ENCODE measurements at regions not wholly inside any gene's neighbourhood (a gene's known extent, or its start where the extent isn't known, plus 50 kb on each side); places are given as distances from the start of the nearest gene placed in this dataset.

GRCh38 chr11:80168796-80169195, 728.0 kb upstream of the TENM4 start:
- Histone ChIP-seq H3K4me1 (ENCODE audit: control insufficient read depth in 1 of 2, insufficient read depth in 2 of 2, low read length in 2 of 2) (no peaks in the 10 kb centered on the region), H3K27me3 (ENCODE audit: low read depth, low read length) (no peaks in the 10 kb centered on the region), H3K9me3 (ENCODE audit: control insufficient read depth in 1 of 2, low read length in 2 of 2) (peaks cover 0 to 5% of the 10 kb centered on the region in 2 donors), H3K36me3 (ENCODE audit: control insufficient read depth in 1 of 2, insufficient read depth in 2 of 2, low read length in 2 of 2) (no peaks in the 10 kb centered on the region), H3K27ac (ENCODE audit: low read length) (no peak overlapping the region), H3K4me3 (ENCODE audit: low read depth in 1 of 2, low read length in 2 of 2) (no peak overlapping the region)

- Histone ChIP-seq H3K27ac (ENCODE audit: low read length) (no peak overlapping the region), H3K4me3 (ENCODE audit: low read depth in 1 of 2, low read length in 2 of 2) (no peak overlapping the region), H3K9me3 (ENCODE audit: control insufficient read depth in 1 of 2, low read length in 2 of 2) (peaks cover 0 to 5% of the 10 kb centered on the region in 2 donors), H3K27me3 (ENCODE audit: low read depth, low read length) (no peaks in the 10 kb centered on the region), H3K4me1 (ENCODE audit: control insufficient read depth in 1 of 2, insufficient read depth in 2 of 2, low read length in 2 of 2) (no peaks in the 10 kb centered on the region), H3K36me3 (ENCODE audit: control insufficient read depth in 1 of 2, insufficient read depth in 2 of 2, low read length in 2 of 2) (no peaks in the 10 kb centered on the region)
Measured at GRCh38 chr11:80167766-80168165, 726.9 kb upstream of the TENM4 start.

GRCh38 chr11:80165744-80166143, 724.9 kb upstream of the TENM4 start:
- no peaks in the 10 kb centered on the region for H3K36me3 ChIP-seq (ENCODE audit: control insufficient read depth in 1 of 2, insufficient read depth in 2 of 2, low read length in 2 of 2)
- no peaks in the 10 kb centered on the region for H3K27me3 ChIP-seq (ENCODE audit: low read depth, low read length)
- no peaks in the 10 kb centered on the region for H3K4me1 ChIP-seq (ENCODE audit: control insufficient read depth in 1 of 2, insufficient read depth in 2 of 2, low read length in 2 of 2)
- no peak overlapping the region for H3K27ac ChIP-seq (ENCODE audit: low read length)
- no peak overlapping the region for H3K4me3 ChIP-seq (ENCODE audit: low read depth in 1 of 2, low read length in 2 of 2)
- peaks cover 0 to 5% of the 10 kb centered on the region in 2 donors for H3K9me3 ChIP-seq (ENCODE audit: control insufficient read depth in 1 of 2, low read length in 2 of 2)

- Histone ChIP-seq H3K4me3 (ENCODE audit: low read depth in 1 of 2, low read length in 2 of 2) (no peak overlapping the region), H3K4me1 (ENCODE audit: control insufficient read depth in 1 of 2, insufficient read depth in 2 of 2, low read length in 2 of 2) (no peaks in the 10 kb centered on the region), H3K27me3 (ENCODE audit: low read depth, low read length) (no peaks in the 10 kb centered on the region), H3K9me3 (ENCODE audit: control insufficient read depth in 1 of 2, low read length in 2 of 2) (no peaks in the 10 kb centered on the region), H3K27ac (ENCODE audit: low read length) (no peak overlapping the region), H3K36me3 (ENCODE audit: control insufficient read depth in 1 of 2, insufficient read depth in 2 of 2, low read length in 2 of 2) (no peaks in the 10 kb centered on the region)
Measured at GRCh38 chr11:80163441-80163840, 722.6 kb upstream of the TENM4 start.

GRCh38 chr11:80163011-80163410, 722.2 kb upstream of the TENM4 start:
- H3K4me1 ChIP-seq (ENCODE audit: control insufficient read depth in 1 of 2, insufficient read depth in 2 of 2, low read length in 2 of 2): no peaks in the 10 kb centered on the region
- H3K36me3 ChIP-seq (ENCODE audit: control insufficient read depth in 1 of 2, insufficient read depth in 2 of 2, low read length in 2 of 2): no peaks in the 10 kb centered on the region
- no peak overlapping the region for H3K27ac ChIP-seq (ENCODE audit: low read length)
- no peaks in the 10 kb centered on the region for H3K27me3 ChIP-seq (ENCODE audit: low read depth, low read length)
- no peak overlapping the region for H3K4me3 ChIP-seq (ENCODE audit: low read depth in 1 of 2, low read length in 2 of 2)
- H3K9me3 ChIP-seq (ENCODE audit: control insufficient read depth in 1 of 2, low read length in 2 of 2): no peaks in the 10 kb centered on the region

GRCh38 chr11:80162387-80162786, 721.6 kb upstream of the TENM4 start:
- H3K27ac ChIP-seq (ENCODE audit: low read length): no peak overlapping the region

GRCh38 chr11:80157447-80157846, 716.6 kb upstream of the TENM4 start:
- Histone ChIP-seq H3K27me3 (ENCODE audit: low read depth, low read length) (no peaks in the 10 kb centered on the region), H3K4me3 (ENCODE audit: low read depth in 1 of 2, low read length in 2 of 2) (no peak overlapping the region), H3K27ac (ENCODE audit: low read length) (no peak overlapping the region), H3K9me3 (ENCODE audit: control insufficient read depth in 1 of 2, low read length in 2 of 2) (no peaks in the 10 kb centered on the region), H3K4me1 (ENCODE audit: control insufficient read depth in 1 of 2, insufficient read depth in 2 of 2, low read length in 2 of 2) (no peaks in the 10 kb centered on the region), H3K36me3 (ENCODE audit: control insufficient read depth in 1 of 2, insufficient read depth in 2 of 2, low read length in 2 of 2) (no peaks in the 10 kb centered on the region)

More at GRCh38 chr11:80162387-80162786, 721.6 kb upstream of the TENM4 start:
- no peaks in the 10 kb centered on the region for H3K36me3 ChIP-seq (ENCODE audit: control insufficient read depth in 1 of 2, insufficient read depth in 2 of 2, low read length in 2 of 2)
- H3K4me3 ChIP-seq (ENCODE audit: low read depth in 1 of 2, low read length in 2 of 2): no peak overlapping the region
- H3K4me1 ChIP-seq (ENCODE audit: control insufficient read depth in 1 of 2, insufficient read depth in 2 of 2, low read length in 2 of 2): no peaks in the 10 kb centered on the region
- no peaks in the 10 kb centered on the region for H3K27me3 ChIP-seq (ENCODE audit: low read depth, low read length)
- H3K9me3 ChIP-seq (ENCODE audit: control insufficient read depth in 1 of 2, low read length in 2 of 2): no peaks in the 10 kb centered on the region

- H3K36me3 ChIP-seq (ENCODE audit: control insufficient read depth in 1 of 2, insufficient read depth in 2 of 2, low read length in 2 of 2): no peaks in the 10 kb centered on the region
- no peaks in the 10 kb centered on the region for H3K4me1 ChIP-seq (ENCODE audit: control insufficient read depth in 1 of 2, insufficient read depth in 2 of 2, low read length in 2 of 2)
- H3K27ac ChIP-seq (ENCODE audit: low read length): no peak overlapping the region
- H3K27me3 ChIP-seq (ENCODE audit: low read depth, low read length): no peaks in the 10 kb centered on the region
- H3K4me3 ChIP-seq (ENCODE audit: low read depth in 1 of 2, low read length in 2 of 2): no peak overlapping the region
- no peaks in the 10 kb centered on the region for H3K9me3 ChIP-seq (ENCODE audit: control insufficient read depth in 1 of 2, low read length in 2 of 2)
Measured at GRCh38 chr11:80156062-80156461, 715.2 kb upstream of the TENM4 start.

GRCh38 chr11:80155412-80156017, 714.7 kb upstream of the TENM4 start:
- Histone ChIP-seq H3K27ac (ENCODE audit: low read length) (no peak overlapping the region), H3K9me3 (ENCODE audit: control insufficient read depth in 1 of 2, low read length in 2 of 2) (no peaks in the 10 kb centered on the region), H3K4me3 (ENCODE audit: low read depth in 1 of 2, low read length in 2 of 2) (no peak overlapping the region), H3K4me1 (ENCODE audit: control insufficient read depth in 1 of 2, insufficient read depth in 2 of 2, low read length in 2 of 2) (no peaks in the 10 kb centered on the region), H3K36me3 (ENCODE audit: control insufficient read depth in 1 of 2, insufficient read depth in 2 of 2, low read length in 2 of 2) (no peaks in the 10 kb centered on the region), H3K27me3 (ENCODE audit: low read depth, low read length) (no peaks in the 10 kb centered on the region)

GRCh38 chr11:80146232-80146631, 705.4 kb upstream of the TENM4 start:
- H3K4me3 ChIP-seq (ENCODE audit: low read depth in 1 of 2, low read length in 2 of 2): no peak overlapping the region
- H3K27ac ChIP-seq (ENCODE audit: low read length): no peak overlapping the region
- no peaks in the 10 kb centered on the region for H3K36me3 ChIP-seq (ENCODE audit: control insufficient read depth in 1 of 2, insufficient read depth in 2 of 2, low read length in 2 of 2)
- H3K27me3 ChIP-seq (ENCODE audit: low read depth, low read length): no peaks in the 10 kb centered on the region
- H3K9me3 ChIP-seq (ENCODE audit: control insufficient read depth in 1 of 2, low read length in 2 of 2): no peaks in the 10 kb centered on the region
- H3K4me1 ChIP-seq (ENCODE audit: control insufficient read depth in 1 of 2, insufficient read depth in 2 of 2, low read length in 2 of 2): no peaks in the 10 kb centered on the region

- Histone ChIP-seq H3K27ac (ENCODE audit: low read length) (no peak overlapping the region), H3K9me3 (ENCODE audit: control insufficient read depth in 1 of 2, low read length in 2 of 2) (no peaks in the 10 kb centered on the region), H3K36me3 (ENCODE audit: control insufficient read depth in 1 of 2, insufficient read depth in 2 of 2, low read length in 2 of 2) (no peaks in the 10 kb centered on the region)
Measured at GRCh38 chr11:80144897-80145594, 704.2 kb upstream of the TENM4 start.

GRCh38 chr11:80136991-80137390, 696.2 kb upstream of the TENM4 start:
- no peaks in the 10 kb centered on the region for H3K4me1 ChIP-seq (ENCODE audit: control insufficient read depth in 1 of 2, insufficient read depth in 2 of 2, low read length in 2 of 2)
- H3K36me3 ChIP-seq (ENCODE audit: control insufficient read depth in 1 of 2, insufficient read depth in 2 of 2, low read length in 2 of 2): no peaks in the 10 kb centered on the region
- no peak overlapping the region for H3K27ac ChIP-seq (ENCODE audit: low read length)
- no peak overlapping the region for H3K4me3 ChIP-seq (ENCODE audit: low read depth in 1 of 2, low read length in 2 of 2)
- H3K27me3 ChIP-seq (ENCODE audit: low read depth, low read length): no peaks in the 10 kb centered on the region
- H3K9me3 ChIP-seq (ENCODE audit: control insufficient read depth in 1 of 2, low read length in 2 of 2): no peaks in the 10 kb centered on the region

More at GRCh38 chr11:80144897-80145594, 704.2 kb upstream of the TENM4 start:
- no peaks in the 10 kb centered on the region for H3K4me1 ChIP-seq (ENCODE audit: control insufficient read depth in 1 of 2, insufficient read depth in 2 of 2, low read length in 2 of 2)
- H3K4me3 ChIP-seq (ENCODE audit: low read depth in 1 of 2, low read length in 2 of 2): no peak overlapping the region
- H3K27me3 ChIP-seq (ENCODE audit: low read depth, low read length): no peaks in the 10 kb centered on the region

Measured in muscle layer of duodenum (tissue), 2 donors.